ENCODE measurements at regions not wholly inside any gene's neighbourhood (a gene's known extent, or its start where the extent isn't known, plus 50 kb on each side); places are given as distances from the start of the nearest gene placed in this dataset.
"Not testable (repeated sequence)": the region's sequence is repeated elsewhere in the genome, so short reads cannot be mapped to it uniquely, and the experiment has no call there.

- not testable (repeated sequence) for DNase-seq (ENCODE audit: low read depth); H3K4me3 ChIP-seq (ENCODE audit: low read depth, low read length)
These were observed 214.9 kb downstream of the TFCP2L1 start for GRCh38 chr2:121070061-121070460.

GRCh38 chr2:121071034-121071504 is 213.9 kb downstream of the TFCP2L1 start:
- H3K4me3 ChIP-seq (ENCODE audit: low read depth, low read length), result no peak overlapping the region
- DNase-seq (ENCODE audit: low read depth), result no peak

GRCh38 chr2:121072784-121073183 is 212.2 kb downstream of the TFCP2L1 start:
- DNase-seq (ENCODE audit: low read depth), result no peak
- H3K4me3 ChIP-seq (ENCODE audit: low read depth, low read length), result no peak overlapping the region

GRCh38 chr2:121073320-121074210 is 211.4 kb downstream of the TFCP2L1 start:
- no peak overlapping the region for H3K4me3 ChIP-seq (ENCODE audit: low read depth, low read length)
- no peak for DNase-seq (ENCODE audit: low read depth)

- H3K4me3 ChIP-seq (ENCODE audit: low read depth, low read length), result no peak overlapping the region
- no peak for DNase-seq (ENCODE audit: low read depth)
These were observed 210.6 kb downstream of the TFCP2L1 start for GRCh38 chr2:121074293-121074932.

GRCh38 chr2:121075006-121075551 is 209.9 kb downstream of the TFCP2L1 start:
- DNase-seq (ENCODE audit: low read depth), result peak; percentile 88
- H3K4me3 ChIP-seq (ENCODE audit: low read depth, low read length), result peak overlapping the region; percentile 31

GRCh38 chr2:121075641-121076497 is 209.1 kb downstream of the TFCP2L1 start:
- DNase-seq (ENCODE audit: low read depth), result no peak
- H3K4me3 ChIP-seq (ENCODE audit: low read depth, low read length), result peak overlapping the region; percentile 31

- H3K4me3 ChIP-seq (ENCODE audit: low read depth, low read length), result no peak overlapping the region
- DNase-seq (ENCODE audit: low read depth), result no peak
These were observed 208.5 kb downstream of the TFCP2L1 start for GRCh38 chr2:121076498-121076820.

GRCh38 chr2:121076885-121077549 is 208.0 kb downstream of the TFCP2L1 start:
- no peak overlapping the region for H3K4me3 ChIP-seq (ENCODE audit: low read depth, low read length)
- no peak for DNase-seq (ENCODE audit: low read depth)

- H3K4me3 ChIP-seq (ENCODE audit: low read depth, low read length), result no peak overlapping the region
- DNase-seq (ENCODE audit: low read depth), result no peak
These were observed 206.1 kb downstream of the TFCP2L1 start for GRCh38 chr2:121078899-121079298.

GRCh38 chr2:121080013-121080772 is 204.8 kb downstream of the TFCP2L1 start:
- no peak overlapping the region for H3K4me3 ChIP-seq (ENCODE audit: low read depth, low read length)
- DNase-seq (ENCODE audit: low read depth), result no peak

- H3K4me3 ChIP-seq (ENCODE audit: low read depth, low read length), result no peak overlapping the region
- no peak for DNase-seq (ENCODE audit: low read depth)
These were observed 203.3 kb downstream of the TFCP2L1 start for GRCh38 chr2:121081701-121082100.

GRCh38 chr2:121082191-121082590 is 202.8 kb downstream of the TFCP2L1 start:
- H3K4me3 ChIP-seq (ENCODE audit: low read depth, low read length), result no peak overlapping the region

GRCh38 chr2:121084130-121084680 is 200.8 kb downstream of the TFCP2L1 start:
- DNase-seq (ENCODE audit: low read depth), result no peak
- H3K4me3 ChIP-seq (ENCODE audit: low read depth, low read length), result no peak overlapping the region

More at GRCh38 chr2:121082191-121082590, 202.8 kb downstream of the TFCP2L1 start:
- DNase-seq (ENCODE audit: low read depth), result no peak

GRCh38 chr2:121085801-121086200 is 199.2 kb downstream of the TFCP2L1 start:
- no peak overlapping the region for H3K4me3 ChIP-seq (ENCODE audit: low read depth, low read length)
- no peak for DNase-seq (ENCODE audit: low read depth)

GRCh38 chr2:121086450-121086849 is 198.6 kb downstream of the TFCP2L1 start:
- no peak for DNase-seq (ENCODE audit: low read depth)

GRCh38 chr2:121087117-121087516 is 197.9 kb downstream of the TFCP2L1 start:
- no peak for DNase-seq (ENCODE audit: low read depth)
- H3K4me3 ChIP-seq (ENCODE audit: low read depth, low read length), result no peak overlapping the region

More at GRCh38 chr2:121086450-121086849, 198.6 kb downstream of the TFCP2L1 start:
- H3K4me3 ChIP-seq (ENCODE audit: low read depth, low read length), result no peak overlapping the region

Data from skeletal muscle cell (primary cell).